SK-N-SH (cell line): ENCODE measurements at regions not wholly inside any gene's neighbourhood (a gene's known extent, or its start where the extent isn't known, plus 50 kb on each side); places are given as distances from the start of the nearest gene placed in this dataset.

Source experiments
- CTCF ChIP-seq: fragments of 200-600 bp; sonication (generic); IDR thresholded peaks from 2 replicates; pipeline ENCODE4 v1.6.1; 2017; ENCODE audit warnings: antibody characterized with exemption, mild to moderate bottlenecking, moderate library complexity
- EP300 ChIP-seq, 2 experiments: IDR thresholded peaks; 2 replicates each; pipeline versions ENCODE4 v1.4.0 to v1.6.1; 2012; ENCODE audit warnings: borderline replicate concordance in 1 of 2, low read depth in 1 of 2, low read length in 1 of 2
- EZH2phosphoT487 ChIP-seq: fragments of 200-600 bp; sonication (generic); IDR thresholded peaks from 2 replicates; pipeline ENCODE4 v1.6.1; 2017; ENCODE audit warnings: low read depth, mixed run types, mild to moderate bottlenecking, antibody characterized with exemption, moderate library complexity, borderline replicate concordance
- MAX ChIP-seq: IDR thresholded peaks from 2 replicates; pipeline ENCODE4 v1.4.0; 2012; ENCODE audit warnings: low read depth
- MXI1 ChIP-seq: IDR thresholded peaks from 2 replicates; pipeline ENCODE4 v1.6.1; 2012; ENCODE audit warnings: mild to moderate bottlenecking, low read depth, low read length, improper control_type of control experiment
- POLR2AphosphoS5 ChIP-seq: IDR thresholded peaks from 2 replicates; pipeline ENCODE4 v1.6.1; 2012; ENCODE audit warnings: low read depth, low read length
- RAD21 ChIP-seq: IDR thresholded peaks from 2 replicates; pipeline ENCODE4 v1.6.1; 2012; ENCODE audit warnings: mild to moderate bottlenecking, low read length
- REST ChIP-seq: IDR thresholded peaks from 2 replicates; pipeline ENCODE4 v1.6.1; 2012; ENCODE audit warnings: mild to moderate bottlenecking, low read depth, low read length, moderate library complexity
- SIN3A ChIP-seq: IDR thresholded peaks from 2 replicates; pipeline ENCODE4 v1.6.1; 2012; ENCODE audit warnings: low read depth, mild to moderate bottlenecking, low read length, moderate library complexity, borderline replicate concordance
- SMC3 ChIP-seq: IDR thresholded peaks from 2 replicates; pipeline ENCODE4 v1.6.1; 2012; ENCODE audit warnings: low read depth, low read length, improper control_type of control experiment
- TAF1 ChIP-seq: IDR thresholded peaks from 2 replicates; pipeline ENCODE4 v1.6.1; 2012; ENCODE audit warnings: low read depth, mild to moderate bottlenecking, low read length, moderate library complexity, borderline replicate concordance
- USF1 ChIP-seq: IDR thresholded peaks from 2 replicates; pipeline ENCODE4 v1.4.0; 2012; ENCODE audit warnings: low read depth, borderline replicate concordance
- USF2 ChIP-seq: fragments of 150-350 bp; IDR thresholded peaks from 2 replicates; pipeline ENCODE4 v1.6.1; 2017; ENCODE audit warnings: antibody characterized with exemption, low read length, low read depth, borderline replicate concordance
- YY1 ChIP-seq: IDR thresholded peaks from 2 replicates; pipeline ENCODE4 v1.4.0; 2012; ENCODE audit warnings: low read depth, mild to moderate bottlenecking

- TF ChIP-seq CTCF (no peak), EP300 (IDR thresholded peaks at IDR 0.05; ENCODE audit: borderline replicate concordance in 1 of 2, low read depth in 1 of 2, low read length in 1 of 2) (no peak), MAX (no peak), TAF1 (no peak), YY1 (no peak), SIN3A (no peak), EZH2phosphoT487 (no peak), RAD21 (no peak), SMC3 (no peak), POLR2AphosphoS5 (no peak), USF1 (no peak), MXI1 (no peak), USF2 (no peak), REST (no peak)
Measured at GRCh38 chr16:51287121-51287755, 136.2 kb upstream of the SALL1 start.
